OCI-LY1 (cell line): ENCODE measurements at regions not wholly inside any gene's neighbourhood (a gene's known extent, or its start where the extent isn't known, plus 50 kb on each side); places are given as distances from the start of the nearest gene placed in this dataset.

Source experiments
- EZH2 ChIP-seq: fragments of 200-600 bp; sonication (generic), shearing (Covaris generic); IDR thresholded peaks from 2 replicates; pipeline ENCODE4 v1.8.0; 2017; ENCODE audit warnings: borderline replicate concordance, mixed run types, mild to moderate bottlenecking, antibody characterized with exemption, low read length, moderate library complexity, mixed read lengths
- TF ChIP-seq, protein P1 (sequence below): fragments of 200-600 bp; sonication (generic), shearing (Covaris generic); IDR thresholded peaks from 2 replicates; pipeline ENCODE4 v1.5.1; 2017; ENCODE audit warnings: mild to moderate bottlenecking, antibody characterized with exemption, low read length, moderate library complexity, mixed read lengths

DNA sequence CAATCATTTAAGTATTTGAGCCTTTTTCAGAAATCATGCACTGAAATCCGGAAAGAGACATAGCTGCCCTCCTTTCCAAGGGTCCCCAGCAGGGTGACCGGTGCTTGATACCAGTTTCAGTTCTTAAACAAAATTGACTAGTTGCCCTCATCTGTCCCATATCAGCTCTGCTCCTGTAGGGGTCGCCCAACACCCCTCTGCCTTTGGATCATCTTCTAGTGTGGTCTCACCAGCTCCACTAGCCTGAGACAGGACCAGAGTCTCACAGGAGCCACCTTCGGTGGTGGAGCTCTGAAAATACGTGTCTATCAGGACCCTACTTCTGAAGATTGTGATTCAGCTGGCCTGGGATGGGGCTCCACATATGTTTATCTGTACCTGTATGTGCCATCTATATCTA, 428.2 kb downstream of the ENC1 start:
- TF ChIP-seq, protein P1, sequence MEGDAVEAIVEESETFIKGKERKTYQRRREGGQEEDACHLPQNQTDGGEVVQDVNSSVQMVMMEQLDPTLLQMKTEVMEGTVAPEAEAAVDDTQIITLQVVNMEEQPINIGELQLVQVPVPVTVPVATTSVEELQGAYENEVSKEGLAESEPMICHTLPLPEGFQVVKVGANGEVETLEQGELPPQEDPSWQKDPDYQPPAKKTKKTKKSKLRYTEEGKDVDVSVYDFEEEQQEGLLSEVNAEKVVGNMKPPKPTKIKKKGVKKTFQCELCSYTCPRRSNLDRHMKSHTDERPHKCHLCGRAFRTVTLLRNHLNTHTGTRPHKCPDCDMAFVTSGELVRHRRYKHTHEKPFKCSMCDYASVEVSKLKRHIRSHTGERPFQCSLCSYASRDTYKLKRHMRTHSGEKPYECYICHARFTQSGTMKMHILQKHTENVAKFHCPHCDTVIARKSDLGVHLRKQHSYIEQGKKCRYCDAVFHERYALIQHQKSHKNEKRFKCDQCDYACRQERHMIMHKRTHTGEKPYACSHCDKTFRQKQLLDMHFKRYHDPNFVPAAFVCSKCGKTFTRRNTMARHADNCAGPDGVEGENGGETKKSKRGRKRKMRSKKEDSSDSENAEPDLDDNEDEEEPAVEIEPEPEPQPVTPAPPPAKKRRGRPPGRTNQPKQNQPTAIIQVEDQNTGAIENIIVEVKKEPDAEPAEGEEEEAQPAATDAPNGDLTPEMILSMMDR: peak; percentile 49
- no peak for TF ChIP-seq EZH2
